ENCODE measurements at regions not wholly inside any gene's neighbourhood (a gene's known extent, or its start where the extent isn't known, plus 50 kb on each side); places are given as distances from the start of the nearest gene placed in this dataset.

- FAIRE-seq (no peak), DNase-seq (ENCODE audit: insufficient read length, low spot score) (no peak)
Measured at GRCh38 chr5:142386137-142387023, 61.6 kb upstream of the SPRY4 start.

GRCh38 chr5:142385194-142385593 is 60.4 kb upstream of the SPRY4 start:
- FAIRE-seq (no peak), DNase-seq (ENCODE audit: insufficient read length, low spot score) (no peak)

- DNase-seq (ENCODE audit: insufficient read length, low spot score), result no peak
- no peak for FAIRE-seq
Measured at GRCh38 chr5:142384014-142384413, 59.2 kb upstream of the SPRY4 start.

- DNase-seq (ENCODE audit: insufficient read length, low spot score) (no peak), FAIRE-seq (no peak)
Measured at GRCh38 chr5:142382186-142382585, 57.4 kb upstream of the SPRY4 start.

GRCh38 chr5:142378737-142379634 is 54.2 kb upstream of the SPRY4 start:
- no peak for DNase-seq (ENCODE audit: insufficient read length, low spot score)
- FAIRE-seq, result no peak

- DNase-seq (ENCODE audit: insufficient read length, low spot score), result no peak
- no peak for FAIRE-seq
Measured at GRCh38 chr5:142375944-142376411, 51.2 kb upstream of the SPRY4 start.

All from HTR-8/SVneo (cell line).